ENCODE measurements at regions not wholly inside any gene's neighbourhood (a gene's known extent, or its start where the extent isn't known, plus 50 kb on each side); places are given as distances from the start of the nearest gene placed in this dataset.
"Not testable (repeated sequence)": the region's sequence is repeated elsewhere in the genome, so short reads cannot be mapped to it uniquely, and the experiment has no call there.

DNA sequence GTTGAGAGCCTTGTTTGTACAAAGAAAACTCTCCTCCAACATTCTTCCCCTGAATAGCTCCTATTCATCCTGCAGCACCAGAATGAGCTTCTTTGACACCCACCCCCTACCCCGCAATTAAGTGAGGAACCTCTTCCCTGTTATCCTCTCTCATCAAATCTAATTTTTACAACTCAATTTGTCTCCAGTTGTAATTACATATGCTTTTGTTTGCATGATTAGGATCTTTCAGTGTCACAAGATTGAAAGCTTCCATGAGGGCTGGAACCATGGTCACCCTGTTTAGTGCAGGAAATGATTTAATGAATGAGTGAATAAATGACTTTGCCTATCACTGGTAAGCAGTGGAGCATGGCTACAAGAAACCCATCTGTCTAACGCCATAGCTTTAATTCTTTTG, 334.6 kb upstream of the KLHL29 start:
- Histone ChIP-seq H3K4me3 (ENCODE audit: low read length) (no peak overlapping the region), H3K4me1 (ENCODE audit: control insufficient read depth, insufficient read depth, low read length) (no peaks in the 10 kb centered on the region), H3K27me3 (ENCODE audit: control insufficient read depth, insufficient read depth, low read length) (no peaks in the 10 kb centered on the region), H3K27ac (ENCODE audit: low read length) (no peak overlapping the region), H3K36me3 (ENCODE audit: control insufficient read depth, insufficient read depth, low read length) (no peaks in the 10 kb centered on the region), H3K9me3 (ENCODE audit: control insufficient read depth, insufficient read depth, low read length) (no peaks in the 10 kb centered on the region)
- DNase-seq (no peak), ATAC-seq (no peak)
- intact Hi-C loops (cut with micrococcal nuclease): no loop called here
- Mint-ChIP-seq H3K27ac (no peak overlapping the region), H3K36me3 (no peaks in the 10 kb centered on the region), H3K27me3 (ENCODE audit: low read depth in 2 of 2) (no peaks in the 10 kb centered on the region), H3K4me3 (no peak overlapping the region), H3K4me1 (no peaks in the 10 kb centered on the region), H3K9me3 (peaks cover 5 to 18% of the 10 kb centered on the region in 2 donors)
- WGBS (ENCODE audit: insufficient coverage): 95% methylated on average over 2 of the region's 2 CpGs
- TF ChIP-seq, protein P1, sequence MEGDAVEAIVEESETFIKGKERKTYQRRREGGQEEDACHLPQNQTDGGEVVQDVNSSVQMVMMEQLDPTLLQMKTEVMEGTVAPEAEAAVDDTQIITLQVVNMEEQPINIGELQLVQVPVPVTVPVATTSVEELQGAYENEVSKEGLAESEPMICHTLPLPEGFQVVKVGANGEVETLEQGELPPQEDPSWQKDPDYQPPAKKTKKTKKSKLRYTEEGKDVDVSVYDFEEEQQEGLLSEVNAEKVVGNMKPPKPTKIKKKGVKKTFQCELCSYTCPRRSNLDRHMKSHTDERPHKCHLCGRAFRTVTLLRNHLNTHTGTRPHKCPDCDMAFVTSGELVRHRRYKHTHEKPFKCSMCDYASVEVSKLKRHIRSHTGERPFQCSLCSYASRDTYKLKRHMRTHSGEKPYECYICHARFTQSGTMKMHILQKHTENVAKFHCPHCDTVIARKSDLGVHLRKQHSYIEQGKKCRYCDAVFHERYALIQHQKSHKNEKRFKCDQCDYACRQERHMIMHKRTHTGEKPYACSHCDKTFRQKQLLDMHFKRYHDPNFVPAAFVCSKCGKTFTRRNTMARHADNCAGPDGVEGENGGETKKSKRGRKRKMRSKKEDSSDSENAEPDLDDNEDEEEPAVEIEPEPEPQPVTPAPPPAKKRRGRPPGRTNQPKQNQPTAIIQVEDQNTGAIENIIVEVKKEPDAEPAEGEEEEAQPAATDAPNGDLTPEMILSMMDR (IDR thresholded peaks at IDR 0.05): no peak

- H3K4me3 Mint-ChIP-seq: no peak overlapping the region
- H3K27me3 Mint-ChIP-seq (ENCODE audit: low read depth in 2 of 2): no peaks in the 10 kb centered on the region
- Histone ChIP-seq H3K27me3 (ENCODE audit: control insufficient read depth, insufficient read depth, low read length) (no peaks in the 10 kb centered on the region), H3K4me3 (ENCODE audit: low read length) (no peak overlapping the region), H3K36me3 (ENCODE audit: control insufficient read depth, insufficient read depth, low read length) (no peaks in the 10 kb centered on the region), H3K4me1 (ENCODE audit: control insufficient read depth, insufficient read depth, low read length) (no peaks in the 10 kb centered on the region), H3K27ac (ENCODE audit: low read length) (no peak overlapping the region), H3K9me3 (ENCODE audit: control insufficient read depth, insufficient read depth, low read length) (no peaks in the 10 kb centered on the region)
- DNase-seq: no peak
- TF ChIP-seq, protein P1 (IDR thresholded peaks at IDR 0.05): no peak
- 93% methylated on average over 1 of the region's 2 CpGs for WGBS (ENCODE audit: insufficient coverage)
- H3K27ac Mint-ChIP-seq: no peak overlapping the region
- H3K36me3 Mint-ChIP-seq: no peaks in the 10 kb centered on the region
- H3K4me1 Mint-ChIP-seq: no peaks in the 10 kb centered on the region
- ATAC-seq: no peak
- intact Hi-C loops (cut with micrococcal nuclease): no loop called here
- peaks cover 5 to 17% of the 10 kb centered on the region in 2 donors for H3K9me3 Mint-ChIP-seq
Observed at GRCh38 chr2:23053601-23054000, 331.4 kb upstream of the KLHL29 start.

GRCh38 chr2:23055251-23055650, 329.7 kb upstream of the KLHL29 start:
- TF ChIP-seq, protein P1 (IDR thresholded peaks at IDR 0.05): no peak
- 83% methylated on average over 4 of the region's 4 CpGs for WGBS (ENCODE audit: insufficient coverage)
- no peaks in the 10 kb centered on the region for H3K27me3 ChIP-seq (ENCODE audit: control insufficient read depth, insufficient read depth, low read length)
- no peak overlapping the region for H3K4me3 ChIP-seq (ENCODE audit: low read length)
- H3K9me3 Mint-ChIP-seq: peaks cover 0 to 9% of the 10 kb centered on the region in 2 donors
- no peak overlapping the region for H3K27ac Mint-ChIP-seq
- no peaks in the 10 kb centered on the region for H3K27me3 Mint-ChIP-seq (ENCODE audit: low read depth in 2 of 2)
- no peaks in the 10 kb centered on the region for H3K36me3 Mint-ChIP-seq
- intact Hi-C loops (cut with micrococcal nuclease): no loop called here
- no peak for DNase-seq
- H3K9me3 ChIP-seq (ENCODE audit: control insufficient read depth, insufficient read depth, low read length): no peaks in the 10 kb centered on the region
- no peak overlapping the region for H3K27ac ChIP-seq (ENCODE audit: low read length)
- no peaks in the 10 kb centered on the region for H3K4me1 Mint-ChIP-seq
- no peak for ATAC-seq
- H3K4me1 ChIP-seq (ENCODE audit: control insufficient read depth, insufficient read depth, low read length): no peaks in the 10 kb centered on the region
- H3K4me3 Mint-ChIP-seq: no peak overlapping the region
- H3K36me3 ChIP-seq (ENCODE audit: control insufficient read depth, insufficient read depth, low read length): no peaks in the 10 kb centered on the region

GRCh38 chr2:23056846-23057245, 328.1 kb upstream of the KLHL29 start:
- H3K36me3 ChIP-seq (ENCODE audit: control insufficient read depth, insufficient read depth, low read length); H3K27ac ChIP-seq (ENCODE audit: low read length); H3K4me3 ChIP-seq (ENCODE audit: low read length); DNase-seq; H3K4me3 Mint-ChIP-seq; H3K27me3 Mint-ChIP-seq (ENCODE audit: low read depth in 2 of 2); H3K9me3 Mint-ChIP-seq; H3K9me3 ChIP-seq (ENCODE audit: control insufficient read depth, insufficient read depth, low read length); H3K27me3 ChIP-seq (ENCODE audit: control insufficient read depth, insufficient read depth, low read length); intact Hi-C loops (cut with micrococcal nuclease); H3K27ac Mint-ChIP-seq; H3K36me3 Mint-ChIP-seq; ATAC-seq; H3K4me1 ChIP-seq (ENCODE audit: control insufficient read depth, insufficient read depth, low read length); H3K4me1 Mint-ChIP-seq: not testable (repeated sequence)
- 79% methylated on average over 4 of the region's 4 CpGs for WGBS (ENCODE audit: insufficient coverage)
